ENCODE measurements at regions not wholly inside any gene's neighbourhood (a gene's known extent, or its start where the extent isn't known, plus 50 kb on each side); places are given as distances from the start of the nearest gene placed in this dataset.
"Not testable (repeated sequence)": the region's sequence is repeated elsewhere in the genome, so short reads cannot be mapped to it uniquely, and the experiment has no call there.

- Histone ChIP-seq H3K36me3 (ENCODE audit: control insufficient read depth, insufficient read depth, low read length) (no peaks in the 10 kb centered on the region), H3K27me3 (ENCODE audit: control insufficient read depth, insufficient read depth, low read length) (no peaks in the 10 kb centered on the region), H3K4me3 (ENCODE audit: low read depth, low read length) (no peak overlapping the region)
- DNase-seq (ENCODE audit: low read depth): no peak
- no peak for TF ChIP-seq CTCF (IDR thresholded peaks at IDR 0.05; ENCODE audit: insufficient read depth, low read length, poor library complexity, severe bottlenecking)
Measured at GRCh38 chr3:79957066-79957465, 189.3 kb upstream of the ROBO1 start.

- Histone ChIP-seq H3K27me3 (ENCODE audit: control insufficient read depth, insufficient read depth, low read length) (no peaks in the 10 kb centered on the region), H3K4me3 (ENCODE audit: low read depth, low read length) (no peak overlapping the region), H3K36me3 (ENCODE audit: control insufficient read depth, insufficient read depth, low read length) (no peaks in the 10 kb centered on the region)
- no peak for TF ChIP-seq CTCF (IDR thresholded peaks at IDR 0.05; ENCODE audit: insufficient read depth, low read length, poor library complexity, severe bottlenecking)
- DNase-seq (ENCODE audit: low read depth): no peak
Measured at GRCh38 chr3:79954756-79955155, 187.0 kb upstream of the ROBO1 start.

GRCh38 chr3:79953591-79954101, 185.8 kb upstream of the ROBO1 start:
- Histone ChIP-seq H3K4me3 (ENCODE audit: low read depth, low read length) (no peak overlapping the region), H3K36me3 (ENCODE audit: control insufficient read depth, insufficient read depth, low read length) (no peaks in the 10 kb centered on the region), H3K27me3 (ENCODE audit: control insufficient read depth, insufficient read depth, low read length) (no peaks in the 10 kb centered on the region)
- TF ChIP-seq CTCF (IDR thresholded peaks at IDR 0.05; ENCODE audit: insufficient read depth, low read length, poor library complexity, severe bottlenecking): no peak
- no peak for DNase-seq (ENCODE audit: low read depth)

DNA sequence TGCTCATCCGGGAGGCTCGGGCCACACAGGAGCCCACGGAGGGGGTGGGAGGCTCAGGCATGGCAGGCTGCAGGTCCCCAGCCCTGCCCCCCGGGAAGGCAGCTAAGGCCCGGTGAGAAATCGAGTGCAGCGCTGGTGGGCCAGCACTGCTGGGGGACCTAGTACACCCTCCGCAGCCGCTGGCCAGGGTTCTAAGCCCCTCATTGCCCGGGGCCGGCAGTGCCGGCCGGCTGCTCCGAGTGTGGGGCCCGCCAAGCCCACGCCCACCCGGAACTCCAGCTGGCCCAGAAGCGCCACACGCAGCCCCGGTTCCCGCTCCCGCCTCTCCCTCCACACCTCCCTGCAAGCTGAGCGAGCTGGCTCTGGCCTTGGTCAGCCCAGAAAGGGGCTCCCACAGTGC, 183.6 kb upstream of the ROBO1 start:
- not testable (repeated sequence) for H3K36me3 ChIP-seq (ENCODE audit: control insufficient read depth, insufficient read depth, low read length); DNase-seq (ENCODE audit: low read depth); H3K27me3 ChIP-seq (ENCODE audit: control insufficient read depth, insufficient read depth, low read length); H3K4me3 ChIP-seq (ENCODE audit: low read depth, low read length)

DNA sequence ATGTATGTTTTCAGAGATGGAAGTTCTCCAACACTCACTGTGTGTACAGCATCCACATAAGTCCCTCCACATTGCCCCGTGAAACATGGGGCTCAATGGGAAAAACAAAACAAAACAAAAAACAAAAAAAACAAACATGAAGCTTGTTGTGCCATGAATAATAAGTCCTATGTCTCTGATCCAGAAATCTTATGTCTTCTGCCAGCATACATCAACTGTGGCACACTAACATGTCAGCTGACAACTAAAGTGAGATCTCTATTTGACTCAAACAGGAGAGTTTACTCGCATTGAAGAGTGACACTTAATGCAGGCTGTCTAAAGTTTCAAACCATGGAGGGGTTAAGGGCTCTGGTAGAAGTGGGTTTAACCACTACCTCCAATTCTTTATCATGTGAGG, 180.2 kb upstream of the ROBO1 start:
- Histone ChIP-seq H3K4me3 (ENCODE audit: low read depth, low read length) (no peak overlapping the region), H3K27me3 (ENCODE audit: control insufficient read depth, insufficient read depth, low read length) (no peaks in the 10 kb centered on the region), H3K36me3 (ENCODE audit: control insufficient read depth, insufficient read depth, low read length) (no peaks in the 10 kb centered on the region)
- no peak for TF ChIP-seq CTCF (IDR thresholded peaks at IDR 0.05; ENCODE audit: insufficient read depth, low read length, poor library complexity, severe bottlenecking)
- DNase-seq (ENCODE audit: low read depth): no peak

DNA sequence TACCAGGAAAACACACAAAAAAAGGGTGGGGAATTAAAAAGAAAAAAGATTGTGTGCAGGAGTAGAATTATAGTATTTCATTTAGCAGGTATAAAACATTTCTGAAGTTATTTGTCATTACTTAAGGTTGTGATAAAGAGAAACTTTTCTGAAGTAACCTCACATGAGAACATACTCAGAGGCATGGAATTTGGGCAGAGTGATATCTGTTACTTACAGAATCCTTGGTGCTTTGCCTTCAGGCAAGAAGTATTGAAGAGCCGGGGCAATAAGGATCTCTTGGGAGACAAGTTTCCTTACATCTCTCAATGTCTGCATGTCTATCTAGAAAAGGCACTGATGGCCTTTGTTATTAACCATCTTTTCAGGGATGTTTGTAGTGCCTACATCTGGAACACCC, 179.7 kb upstream of the ROBO1 start:
- no peak for TF ChIP-seq CTCF (IDR thresholded peaks at IDR 0.05; ENCODE audit: insufficient read depth, low read length, poor library complexity, severe bottlenecking)
- H3K4me3 ChIP-seq (ENCODE audit: low read depth, low read length): no peak overlapping the region
- no peaks in the 10 kb centered on the region for H3K36me3 ChIP-seq (ENCODE audit: control insufficient read depth, insufficient read depth, low read length)
- H3K27me3 ChIP-seq (ENCODE audit: control insufficient read depth, insufficient read depth, low read length): no peaks in the 10 kb centered on the region
- DNase-seq (ENCODE audit: low read depth): no peak

Measured in kidney epithelial cell (primary cell).